HG03045 (cell line): ENCODE measurements at regions not wholly inside any gene's neighbourhood (a gene's known extent, or its start where the extent isn't known, plus 50 kb on each side); places are given as distances from the start of the nearest gene placed in this dataset.

Source experiments
- ATAC-seq: cut with Tn5 transposase; IDR thresholded peaks from one replicate; pipeline ENCODE4 v1.9.1; 2021; ENCODE audit warnings: mild to moderate bottlenecking, moderate library complexity; ENCODE audit not compliant: unreplicated experiment

DNA sequence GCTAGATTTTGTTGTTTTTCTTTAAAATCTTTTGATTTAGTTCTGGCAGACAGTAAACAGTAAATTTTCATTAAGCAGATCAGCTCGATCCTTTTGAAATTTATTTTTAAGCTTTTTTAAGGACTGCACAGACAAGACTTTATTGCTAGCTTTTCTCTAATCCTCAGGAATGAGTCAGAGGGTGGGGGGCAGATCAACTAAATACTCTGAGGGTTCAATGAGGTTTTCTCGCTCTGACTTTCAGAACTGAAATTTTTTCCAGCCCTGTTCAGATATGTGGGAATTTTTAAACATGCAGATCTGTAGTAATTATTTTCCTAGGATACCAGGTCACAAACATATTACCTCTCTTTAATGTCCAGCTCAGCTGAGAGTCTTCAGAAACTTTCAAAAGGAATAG lies 977.2 kb downstream of the CDH11 start:
- ATAC-seq: no peak

DNA sequence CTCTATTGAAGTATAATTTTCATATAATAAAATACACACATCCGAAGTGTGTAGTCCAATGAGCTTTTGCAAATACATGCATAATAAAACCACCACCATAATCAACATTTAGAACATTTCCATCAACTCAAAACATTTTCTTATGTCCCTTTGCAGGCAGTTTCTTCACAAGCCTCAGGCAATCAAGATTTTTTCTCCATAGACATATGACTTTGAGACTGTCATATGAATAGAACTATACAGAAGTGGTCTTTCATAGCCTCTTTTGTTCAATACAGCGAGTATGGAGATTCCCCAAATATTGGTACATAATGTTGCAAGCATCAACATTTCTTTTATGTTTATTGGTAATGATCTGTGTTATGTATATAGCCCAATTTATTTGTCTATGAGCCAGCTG lies 983.2 kb downstream of the CDH11 start:
- ATAC-seq: no peak

DNA sequence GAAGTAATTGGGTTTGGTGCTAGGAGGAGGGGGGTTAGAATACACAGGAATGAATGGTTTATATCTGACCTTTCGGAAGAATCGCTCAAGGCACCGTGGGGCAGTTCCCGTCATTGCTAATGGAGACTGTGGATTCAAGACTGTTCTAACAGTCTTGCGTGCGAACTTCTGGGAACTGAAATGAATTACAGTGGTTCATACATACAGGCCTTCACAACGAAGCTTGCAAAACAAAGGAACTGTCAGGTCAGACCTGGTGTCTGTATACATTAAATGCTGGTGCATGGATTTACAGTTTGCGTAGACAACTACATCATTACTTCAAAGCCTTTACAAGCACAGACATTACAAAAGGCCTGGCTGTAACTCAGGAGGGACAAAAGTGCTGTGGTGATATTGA lies 983.9 kb downstream of the CDH11 start:
- no peak for ATAC-seq

DNA sequence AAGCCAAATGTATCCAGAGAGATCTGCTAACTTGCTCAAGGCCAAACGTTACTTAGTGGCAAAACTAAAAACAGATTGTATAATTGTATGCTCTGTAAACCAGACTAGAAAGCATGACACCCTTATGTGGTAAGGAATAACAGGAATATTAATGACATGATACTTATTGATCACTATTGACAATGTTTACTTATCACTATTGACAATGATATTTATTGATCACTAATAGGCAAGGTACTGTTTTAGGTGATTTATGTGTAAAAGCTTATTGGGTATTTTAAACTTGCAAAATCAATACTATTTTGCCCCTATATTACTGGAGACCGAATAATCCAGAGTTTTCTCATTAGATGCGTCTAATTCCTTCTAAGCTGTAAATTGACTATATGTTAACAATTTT lies 985.1 kb downstream of the CDH11 start:
- ATAC-seq: no peak

DNA sequence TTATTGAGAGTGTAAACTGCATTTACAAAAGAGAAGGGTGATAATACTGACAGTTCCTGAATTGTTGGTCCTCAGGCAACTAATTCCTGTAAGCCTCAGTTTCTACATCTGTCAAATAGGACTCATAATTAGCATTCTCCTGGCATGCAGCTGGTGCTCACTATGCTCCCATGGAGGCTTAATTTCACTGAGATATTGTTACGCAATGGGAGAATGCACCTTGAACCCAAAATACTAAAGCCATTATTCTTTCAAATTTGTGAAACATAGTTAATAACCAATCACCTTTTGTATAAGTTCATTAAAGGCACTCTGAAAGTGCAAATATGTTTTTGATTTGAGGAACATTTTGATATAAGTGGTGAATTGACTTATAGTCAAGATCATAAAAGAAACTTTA lies 985.5 kb downstream of the CDH11 start:
- ATAC-seq: no peak

DNA sequence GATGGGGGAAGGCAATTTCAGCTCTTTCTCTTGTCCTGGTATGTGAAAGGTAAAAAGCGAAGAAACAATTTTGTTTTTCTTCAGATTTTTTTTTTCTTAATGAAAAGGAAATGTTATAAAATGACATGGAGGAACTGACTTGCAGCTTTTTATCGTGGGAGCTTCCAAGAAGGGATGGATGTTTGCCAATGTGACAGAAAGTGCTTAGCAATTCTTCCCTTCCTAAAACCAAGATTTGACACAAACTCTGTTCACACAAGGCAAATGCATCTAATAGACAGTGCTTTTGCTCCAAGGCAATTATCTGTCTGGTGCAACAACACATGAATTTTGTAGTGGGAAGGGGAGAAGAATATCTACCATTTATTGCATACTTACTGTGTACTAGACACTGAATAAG lies 988.5 kb downstream of the CDH11 start:
- ATAC-seq: no peak

DNA sequence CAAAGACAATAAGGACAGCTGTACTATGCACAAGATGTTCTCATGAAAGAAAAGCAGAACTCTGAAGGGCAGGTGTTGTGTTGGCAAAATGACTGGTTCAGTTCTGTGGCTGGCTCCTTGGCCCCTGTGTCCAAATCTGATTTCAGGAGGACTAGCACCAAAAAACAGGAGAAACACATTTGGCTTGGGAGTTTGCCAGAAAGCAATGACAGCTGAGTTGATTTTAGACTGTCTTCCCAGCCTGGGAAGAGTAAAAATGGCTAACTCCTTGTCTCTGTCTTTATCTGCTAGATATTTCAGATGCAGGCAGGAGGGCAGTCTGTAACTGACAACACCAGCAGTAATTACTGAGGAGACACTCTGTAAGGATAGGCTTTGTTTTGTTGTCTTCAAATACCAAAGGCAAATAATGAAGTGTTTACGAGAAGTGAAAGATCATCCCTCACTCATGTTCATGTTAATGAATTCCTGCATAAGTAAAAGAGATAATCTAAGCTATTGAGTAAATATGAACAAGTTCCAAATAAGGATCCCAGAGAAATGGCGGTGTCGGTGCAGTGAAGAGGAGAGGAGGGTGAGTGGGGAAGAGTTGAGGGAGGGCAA lies 989.0 kb downstream of the CDH11 start:
- no peak for ATAC-seq

DNA sequence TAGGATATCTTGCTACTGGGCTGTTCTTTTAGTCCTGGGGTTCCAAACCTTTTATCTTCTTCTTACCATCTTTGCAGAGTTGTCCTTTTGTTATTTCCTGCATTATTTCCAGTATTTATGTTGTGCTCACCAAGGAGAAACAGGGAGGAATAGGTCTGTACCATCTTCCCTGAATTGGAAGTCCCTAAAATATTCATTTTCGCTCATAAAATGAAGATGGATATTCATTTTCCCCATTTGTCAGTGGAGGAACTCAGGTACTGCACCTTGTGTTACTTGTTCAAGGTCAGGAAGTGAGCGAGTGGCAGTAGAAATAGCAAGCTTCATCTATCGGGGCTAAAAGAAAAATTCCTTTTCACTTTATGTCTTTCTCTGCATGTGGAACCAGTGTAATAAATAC lies 989.7 kb downstream of the CDH11 start:
- ATAC-seq: no peak

DNA sequence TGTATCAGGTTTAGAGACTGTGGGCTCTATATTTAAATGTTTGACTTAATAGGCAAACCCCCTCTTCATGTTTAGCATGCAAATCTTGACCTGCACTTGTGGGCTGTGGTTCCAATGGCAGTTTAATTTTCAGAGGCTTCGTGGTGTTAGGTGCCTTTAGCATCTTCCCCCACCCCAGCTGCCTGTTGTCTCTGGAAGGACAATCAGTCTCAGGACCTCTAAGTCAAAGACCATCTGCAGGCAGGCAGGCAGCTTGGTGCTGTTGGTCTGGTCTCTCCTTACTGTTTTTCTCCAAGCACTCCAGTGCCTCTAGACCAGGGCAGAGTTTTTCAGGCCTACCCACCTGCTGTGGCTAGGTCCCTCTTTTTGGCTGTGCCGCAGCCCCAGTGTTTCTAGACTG lies 990.4 kb downstream of the CDH11 start:
- ATAC-seq: no peak

DNA sequence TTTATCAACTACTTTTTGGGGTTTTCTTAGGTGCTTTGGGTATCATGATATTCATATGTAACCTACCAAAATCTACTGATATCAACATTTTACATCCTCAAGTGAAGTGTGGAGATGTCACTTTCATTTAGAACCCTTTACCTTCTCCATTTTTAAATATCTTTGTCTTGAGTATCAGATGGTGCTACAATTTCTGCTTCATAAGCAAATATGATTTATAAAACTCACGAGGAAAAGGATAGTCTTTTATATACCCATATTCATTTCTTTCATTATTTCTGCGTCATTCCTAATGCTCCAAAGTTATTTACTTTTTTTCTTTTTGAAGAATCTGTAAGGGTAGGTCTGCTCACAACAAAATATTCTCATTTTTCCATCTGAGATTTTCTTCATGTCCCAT lies 991.7 kb downstream of the CDH11 start:
- no peak for ATAC-seq

DNA sequence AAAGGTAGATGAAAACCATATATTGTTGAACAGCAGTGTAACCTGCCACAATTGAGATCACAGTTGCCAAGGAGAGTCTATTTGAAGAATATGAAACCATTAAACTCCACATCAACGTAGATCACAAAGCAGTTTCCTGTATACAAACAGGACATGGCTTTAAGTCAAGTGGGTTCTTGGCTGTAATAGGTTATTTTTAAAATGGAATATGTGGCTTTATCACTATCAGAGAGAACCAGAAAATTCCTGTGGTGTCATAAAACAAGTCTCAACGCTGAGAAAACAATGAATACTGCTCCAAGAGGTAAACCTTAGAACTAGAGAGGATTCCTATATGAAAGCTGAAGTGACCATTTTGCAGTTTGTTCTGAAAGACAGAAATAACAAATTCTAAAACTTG lies 999.7 kb downstream of the CDH11 start:
- no peak for ATAC-seq

DNA sequence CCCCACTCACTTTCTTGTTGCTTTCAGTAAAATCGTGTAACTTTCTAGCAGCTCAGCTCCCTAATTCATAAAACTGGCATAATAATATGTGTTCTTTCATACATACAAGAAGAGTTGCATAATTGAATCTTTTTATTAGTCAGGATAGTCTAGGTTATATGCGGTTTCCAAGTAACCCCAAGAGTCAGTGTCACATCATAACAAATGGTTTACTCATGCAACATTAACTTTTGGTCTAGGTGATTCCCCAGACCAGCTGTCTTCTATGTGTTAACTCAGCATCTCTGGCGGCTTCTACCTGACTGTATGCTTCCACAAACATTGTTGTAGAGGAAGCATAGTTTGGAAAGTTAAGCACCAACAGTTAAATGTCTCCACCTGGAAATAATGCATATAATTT lies 1000.4 kb downstream of the CDH11 start:
- ATAC-seq: no peak

DNA sequence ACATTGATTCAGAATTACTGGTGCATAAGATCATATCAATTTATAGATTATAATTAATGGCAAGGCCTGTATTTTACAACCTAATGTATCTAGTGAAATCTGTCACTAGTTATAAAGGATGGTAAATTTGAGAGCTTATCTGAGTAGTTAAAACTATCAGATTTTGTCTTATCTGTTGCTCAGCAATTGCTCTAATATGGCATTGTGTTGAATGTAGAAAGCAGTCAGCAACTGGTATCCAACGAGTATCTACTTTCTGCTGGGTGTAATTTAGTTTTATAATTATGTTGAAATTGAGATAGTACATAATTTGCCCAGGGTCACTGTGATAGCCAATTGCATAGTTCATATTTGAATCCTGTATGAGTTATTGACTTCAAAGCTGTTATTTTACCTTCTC lies 1005.7 kb downstream of the CDH11 start:
- ATAC-seq: no peak

DNA sequence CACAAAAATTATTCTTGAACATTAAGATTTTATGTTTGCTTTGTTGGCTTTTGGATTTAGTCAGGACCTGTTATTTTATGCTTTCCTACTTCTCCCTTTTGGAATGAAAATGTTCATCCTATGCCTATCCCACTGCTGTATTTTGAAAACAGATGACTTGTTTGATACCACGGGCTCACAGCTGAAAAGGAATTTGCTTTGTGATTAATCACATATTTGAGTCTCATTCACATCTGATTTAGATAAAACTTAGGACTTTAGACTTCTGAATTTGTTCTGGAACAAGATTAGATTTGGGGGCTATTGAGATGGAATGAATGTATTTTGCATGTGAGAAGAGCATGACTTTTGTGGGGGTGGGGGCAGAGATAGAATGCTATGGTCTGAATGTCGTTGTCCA lies 1012.6 kb downstream of the CDH11 start:
- no peak for ATAC-seq

DNA sequence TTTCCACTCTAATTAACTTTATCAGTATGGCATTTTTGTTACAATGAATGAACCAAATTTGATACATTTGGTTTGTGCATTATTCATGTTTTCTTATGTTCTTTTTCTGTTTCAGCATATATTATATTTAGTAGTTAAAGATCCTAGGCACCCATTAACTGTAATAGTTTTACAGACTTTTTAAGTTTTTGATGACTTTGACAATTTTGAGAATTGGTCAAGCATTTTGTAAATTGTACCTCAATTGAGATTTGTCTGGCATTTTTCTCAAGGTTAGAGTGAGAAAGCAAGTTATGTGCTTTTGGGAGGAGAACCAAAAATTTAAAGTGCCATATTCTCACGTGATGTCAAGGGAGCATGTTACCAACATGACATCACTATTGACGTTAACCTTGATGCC lies 1019.2 kb downstream of the CDH11 start:
- no peak for ATAC-seq

DNA sequence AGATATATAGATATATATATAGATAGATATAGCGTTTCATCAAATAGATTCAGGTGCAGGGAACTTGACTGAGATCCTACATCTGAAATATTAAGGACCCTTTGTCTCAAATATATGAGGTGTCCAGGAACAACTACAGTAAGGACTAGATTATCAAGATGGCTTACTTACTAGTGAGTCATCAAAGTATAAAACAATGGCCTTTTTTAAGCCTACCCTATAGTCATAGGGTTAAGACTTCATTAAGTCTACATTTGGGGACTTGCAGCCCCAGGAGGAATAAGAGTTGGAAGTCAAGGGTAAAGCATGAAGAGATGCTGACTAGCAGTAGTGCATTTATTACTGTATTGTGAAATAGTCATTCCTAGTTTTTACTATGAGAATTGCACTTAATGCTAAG lies 1023.4 kb downstream of the CDH11 start:
- no peak for ATAC-seq

DNA sequence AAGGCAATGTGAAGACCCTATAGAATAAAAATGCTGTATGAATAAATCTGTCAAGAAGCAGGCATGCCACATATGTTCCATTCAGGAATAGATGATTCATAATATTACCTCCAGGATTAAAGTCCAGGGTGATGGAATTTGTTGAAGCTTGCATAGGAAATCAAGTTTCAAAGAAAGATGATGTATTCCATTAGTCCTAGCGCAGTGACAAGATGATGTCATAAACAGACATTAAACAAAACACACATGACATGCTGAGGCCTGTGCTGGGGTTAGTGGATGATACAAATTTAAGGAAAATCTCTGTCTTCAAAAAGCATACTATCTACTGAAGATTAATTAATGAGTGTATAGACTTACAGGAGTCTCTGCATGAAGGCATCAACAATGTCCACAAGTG lies 1025.2 kb downstream of the CDH11 start:
- ATAC-seq: no peak

DNA sequence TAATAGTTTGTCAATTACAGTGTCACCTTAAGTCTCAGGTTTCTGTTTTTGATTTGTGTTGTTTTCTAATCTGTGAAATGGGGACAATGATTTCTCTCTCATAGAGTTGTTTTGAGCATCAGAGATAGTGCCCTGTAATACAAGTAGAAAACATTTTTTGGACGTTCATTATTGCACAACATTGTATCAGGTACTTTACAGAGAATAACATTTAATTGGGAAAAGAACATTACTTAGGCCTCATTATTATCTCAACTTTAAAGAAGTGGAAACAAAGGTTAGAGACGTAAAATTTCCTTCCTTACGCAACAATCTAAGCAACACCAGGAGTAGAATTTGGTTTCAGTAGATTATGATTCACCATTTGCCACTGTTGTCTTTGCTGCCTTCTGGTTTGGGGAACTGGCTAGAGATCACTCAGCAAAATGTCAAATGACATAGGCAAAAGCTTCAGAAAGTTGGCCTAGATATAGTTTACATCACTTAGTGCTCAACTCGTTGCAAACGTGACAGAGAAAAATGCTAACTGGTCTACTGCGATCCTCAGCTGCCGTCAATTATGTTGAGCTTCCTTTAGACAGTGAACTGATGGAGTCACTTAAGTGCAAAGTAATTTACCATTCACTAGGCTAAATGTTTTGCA lies 1026.8 kb downstream of the CDH11 start:
- ATAC-seq: no peak

DNA sequence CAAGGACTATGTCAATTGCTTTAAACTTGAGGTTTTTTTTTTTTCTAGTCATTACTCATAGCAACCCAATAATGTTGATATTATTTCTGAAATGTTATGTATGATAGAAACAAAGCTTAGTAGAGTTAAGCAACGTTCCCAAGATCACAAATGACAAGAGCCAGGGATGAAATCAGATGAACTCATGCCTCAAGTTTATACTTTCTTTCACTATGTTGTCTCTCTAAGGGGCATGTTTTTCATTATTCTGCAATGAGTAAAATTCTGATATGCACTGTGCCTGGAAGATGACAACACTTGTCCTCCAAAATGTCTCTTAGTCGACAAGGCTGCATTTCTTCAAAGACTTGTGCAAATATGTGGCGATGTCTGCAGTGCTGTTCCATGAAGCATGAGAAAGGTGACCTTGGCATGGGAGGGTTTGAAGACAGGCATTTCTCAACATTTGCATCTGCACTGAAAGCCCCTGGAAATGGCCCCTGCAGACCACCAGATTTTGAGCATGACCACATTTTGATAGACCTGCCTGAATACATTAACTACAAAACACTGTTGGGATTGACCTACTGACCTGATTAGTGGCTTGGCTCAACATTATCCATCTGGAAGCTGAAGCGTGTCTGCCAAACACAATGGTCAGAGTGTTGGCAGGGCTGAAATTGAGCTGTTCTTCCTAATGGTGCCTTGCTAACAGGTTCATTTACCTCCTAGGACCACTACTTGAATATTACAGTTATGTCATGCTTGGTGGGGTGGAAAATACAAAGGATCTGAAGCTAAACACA lies 1027.5 kb downstream of the CDH11 start:
- no peak for ATAC-seq

DNA sequence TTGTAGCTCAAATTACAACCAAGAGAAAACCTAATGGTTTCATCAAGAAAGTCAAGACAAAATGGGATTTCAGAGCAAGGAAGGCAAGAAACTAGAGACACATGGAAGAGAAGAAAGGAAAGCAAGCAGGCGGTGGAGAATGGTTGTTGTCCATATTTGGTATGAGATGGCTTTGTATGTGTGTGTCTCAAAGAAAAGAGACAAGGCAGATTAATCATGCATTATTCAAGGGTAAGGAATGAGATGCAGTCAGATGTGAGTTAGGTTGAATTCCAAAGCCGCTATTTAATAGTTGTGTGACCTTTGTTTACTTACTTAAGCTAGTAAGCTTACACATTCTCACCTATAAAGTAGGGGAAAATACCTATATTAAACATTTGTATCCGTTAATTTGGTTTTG lies 1029.6 kb downstream of the CDH11 start:
- ATAC-seq: no peak

DNA sequence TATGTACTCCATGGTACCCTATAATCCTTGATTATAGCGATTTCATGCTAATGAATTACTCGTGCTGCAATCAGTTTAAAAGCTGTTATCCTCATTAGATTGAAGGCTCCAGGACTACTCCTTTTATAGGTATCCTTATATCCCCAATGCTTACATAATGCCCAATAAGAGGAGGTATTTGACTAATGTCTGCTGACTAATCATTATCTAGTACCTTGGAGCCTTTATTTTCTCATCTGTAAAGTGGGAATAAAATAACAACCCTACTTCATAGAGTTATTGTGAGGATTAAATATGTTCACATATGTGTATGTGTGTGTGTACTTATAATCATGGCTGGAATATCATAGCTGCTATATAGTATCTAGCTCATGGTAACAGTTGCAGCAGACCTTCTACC lies 1031.5 kb downstream of the CDH11 start:
- ATAC-seq: no peak

DNA sequence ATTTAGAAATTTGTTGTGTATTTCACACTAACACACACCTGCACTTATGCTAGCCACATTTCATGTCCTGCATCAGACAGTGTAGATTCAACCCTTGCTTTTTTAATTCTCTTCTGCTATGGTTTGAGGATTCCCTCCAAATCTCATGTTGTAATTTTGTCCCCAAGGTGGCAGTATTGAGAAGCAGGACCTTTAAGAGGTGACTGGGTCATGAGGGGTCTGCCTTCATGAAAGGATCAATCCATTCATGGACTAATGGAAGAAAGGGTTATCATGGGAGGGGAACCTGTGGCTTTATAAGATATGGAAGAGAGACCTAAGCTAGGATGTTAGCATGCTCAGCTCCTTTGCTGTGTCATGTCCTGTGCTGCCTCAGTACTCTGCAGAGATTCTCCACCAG lies 1032.2 kb downstream of the CDH11 start:
- ATAC-seq: no peak
